ENCODE measurements at regions not wholly inside any gene's neighbourhood (a gene's known extent, or its start where the extent isn't known, plus 50 kb on each side); places are given as distances from the start of the nearest gene placed in this dataset.

DNA sequence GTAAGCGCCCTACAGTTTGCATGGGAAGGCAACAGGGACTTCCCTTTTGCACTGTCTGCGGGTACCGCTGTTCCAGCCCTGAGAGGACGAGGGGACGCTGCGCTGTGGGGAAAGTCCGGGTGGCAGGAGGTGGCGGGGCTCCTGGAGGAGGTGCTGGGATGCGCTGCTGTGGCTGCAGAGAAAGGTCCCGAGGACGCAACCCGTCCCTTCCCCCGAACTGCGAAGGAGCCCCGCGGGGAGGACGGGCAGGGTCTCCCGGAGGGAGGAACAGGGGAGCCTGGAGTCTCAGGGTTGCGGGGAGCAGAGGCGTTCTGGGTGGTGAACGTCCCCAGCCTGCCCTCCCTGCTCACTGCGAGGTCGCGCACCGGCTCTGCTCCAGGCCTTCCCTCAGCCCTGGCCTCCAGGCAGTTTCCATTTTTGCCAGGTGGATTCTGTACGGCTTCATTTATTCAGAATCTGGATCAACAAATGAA lies 91.6 kb downstream of the CXCL12 start:
- no peak for ATAC-seq
- TF ChIP-seq TOX (CRISPR knock-in tag; IDR thresholded peaks at IDR 0.05; ENCODE audit: borderline replicate concordance) (no peak), ZNF565 (CRISPR knock-in tag; conservative IDR thresholded peaks at IDR 0.05; ENCODE audit: low read depth) (no peak), ZFP30 (CRISPR knock-in tag; IDR thresholded peaks at IDR 0.05) (no peak), TCF4 (CRISPR knock-in tag; IDR thresholded peaks at IDR 0.05; ENCODE audit: borderline replicate concordance) (no peak), BACH2 (CRISPR knock-in tag; IDR thresholded peaks at IDR 0.05; ENCODE audit: borderline replicate concordance) (no peak), CSRNP3 (CRISPR knock-in tag; IDR thresholded peaks at IDR 0.05) (no peak)

GRCh38 chr10:44292390-44293002 lies 92.4 kb downstream of the CXCL12 start:
- no peak for ATAC-seq
- TF ChIP-seq ISL1 (CRISPR knock-in tag; IDR thresholded peaks at IDR 0.05) (no peak), PPARA (CRISPR knock-in tag; IDR thresholded peaks at IDR 0.05; ENCODE audit: borderline replicate concordance) (no peak), RARB (CRISPR knock-in tag; IDR thresholded peaks at IDR 0.05) (no peak), CSDC2 (CRISPR knock-in tag; IDR thresholded peaks at IDR 0.05) (no peak), CREB5 (CRISPR knock-in tag; IDR thresholded peaks at IDR 0.05; ENCODE audit: low read depth) (no peak), CSRNP3 (CRISPR knock-in tag; IDR thresholded peaks at IDR 0.05) (no peak), ZNF70 (CRISPR knock-in tag; IDR thresholded peaks at IDR 0.05) (no peak), TSHZ2 (CRISPR knock-in tag; IDR thresholded peaks at IDR 0.05) (no peak), ZNF565 (CRISPR knock-in tag; conservative IDR thresholded peaks at IDR 0.05; ENCODE audit: low read depth) (no peak), GLIS3 (CRISPR knock-in tag; IDR thresholded peaks at IDR 0.05) (no peak), ZNF8 (CRISPR knock-in tag; IDR thresholded peaks at IDR 0.05) (no peak), ESRRG (CRISPR knock-in tag; IDR thresholded peaks at IDR 0.05) (no peak), ZFP30 (CRISPR knock-in tag; IDR thresholded peaks at IDR 0.05) (no peak), ARNTL (CRISPR knock-in tag; IDR thresholded peaks at IDR 0.05; ENCODE audit: borderline replicate concordance, low read depth) (no peak), OSR1 (CRISPR knock-in tag; IDR thresholded peaks at IDR 0.05) (no peak)
- TF ChIP-seq, protein P1, sequence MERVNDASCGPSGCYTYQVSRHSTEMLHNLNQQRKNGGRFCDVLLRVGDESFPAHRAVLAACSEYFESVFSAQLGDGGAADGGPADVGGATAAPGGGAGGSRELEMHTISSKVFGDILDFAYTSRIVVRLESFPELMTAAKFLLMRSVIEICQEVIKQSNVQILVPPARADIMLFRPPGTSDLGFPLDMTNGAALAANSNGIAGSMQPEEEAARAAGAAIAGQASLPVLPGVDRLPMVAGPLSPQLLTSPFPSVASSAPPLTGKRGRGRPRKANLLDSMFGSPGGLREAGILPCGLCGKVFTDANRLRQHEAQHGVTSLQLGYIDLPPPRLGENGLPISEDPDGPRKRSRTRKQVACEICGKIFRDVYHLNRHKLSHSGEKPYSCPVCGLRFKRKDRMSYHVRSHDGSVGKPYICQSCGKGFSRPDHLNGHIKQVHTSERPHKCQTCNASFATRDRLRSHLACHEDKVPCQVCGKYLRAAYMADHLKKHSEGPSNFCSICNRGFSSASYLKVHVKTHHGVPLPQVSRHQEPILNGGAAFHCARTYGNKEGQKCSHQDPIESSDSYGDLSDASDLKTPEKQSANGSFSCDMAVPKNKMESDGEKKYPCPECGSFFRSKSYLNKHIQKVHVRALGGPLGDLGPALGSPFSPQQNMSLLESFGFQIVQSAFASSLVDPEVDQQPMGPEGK (CRISPR knock-in tag; IDR thresholded peaks at IDR 0.05; ENCODE audit: borderline replicate concordance), result no peak

- no peak for ATAC-seq
- no peak for TF ChIP-seq GLIS3 (CRISPR knock-in tag; IDR thresholded peaks at IDR 0.05)
- TF ChIP-seq, protein P1 (CRISPR knock-in tag; IDR thresholded peaks at IDR 0.05; ENCODE audit: borderline replicate concordance), result no peak
- TF ChIP-seq ZFP30 (CRISPR knock-in tag; IDR thresholded peaks at IDR 0.05), result no peak
- no peak for TF ChIP-seq ZNF8 (CRISPR knock-in tag; IDR thresholded peaks at IDR 0.05)
- no peak for TF ChIP-seq ESRRG (CRISPR knock-in tag; IDR thresholded peaks at IDR 0.05)
- TF ChIP-seq BACH2 (CRISPR knock-in tag; IDR thresholded peaks at IDR 0.05; ENCODE audit: borderline replicate concordance), result no peak
- TF ChIP-seq ZNF70 (CRISPR knock-in tag; IDR thresholded peaks at IDR 0.05), result no peak
- no peak for TF ChIP-seq CSDC2 (CRISPR knock-in tag; IDR thresholded peaks at IDR 0.05)
Measured at GRCh38 chr10:44291091-44291490, 93.8 kb downstream of the CXCL12 start.

Data from SK-N-SH treated with all-trans-retinoic acid at 6 μM for 48 hours (cell line).